ENCODE measurements at regions not wholly inside any gene's neighbourhood (a gene's known extent, or its start where the extent isn't known, plus 50 kb on each side); places are given as distances from the start of the nearest gene placed in this dataset.
"Not testable (repeated sequence)": the region's sequence is repeated elsewhere in the genome, so short reads cannot be mapped to it uniquely, and the experiment has no call there.

DNA sequence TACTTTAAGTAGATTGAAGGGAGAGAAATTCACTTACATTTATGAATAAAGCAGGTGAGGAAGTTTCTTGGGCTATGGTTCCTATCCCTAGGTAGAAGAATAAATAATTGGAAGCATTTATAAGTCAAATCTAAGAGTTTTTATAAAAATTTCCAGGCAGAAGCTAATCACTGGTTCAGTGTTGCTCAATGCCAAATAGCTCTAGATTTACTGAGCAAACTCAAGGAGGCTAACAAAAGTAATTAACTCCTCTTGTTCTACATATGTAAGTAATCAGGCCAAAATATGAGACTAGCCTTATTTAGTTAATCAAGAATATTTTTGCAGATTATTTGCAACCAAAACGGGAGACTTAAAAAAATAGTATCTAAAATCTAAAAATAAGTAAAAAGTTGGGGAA, 472.3 kb downstream of the PLK2 start:
- H3K27me3 Mint-ChIP-seq = no peaks in the 10 kb centered on the region
- H3K4me3 Mint-ChIP-seq (ENCODE audit: low read depth) = no peak overlapping the region
- no peaks in the 10 kb centered on the region for H3K36me3 Mint-ChIP-seq (ENCODE audit: insufficient read depth)
- H3K9me3 Mint-ChIP-seq (ENCODE audit: low read depth) = no peaks in the 10 kb centered on the region
- H3K27ac Mint-ChIP-seq = no peak overlapping the region
- TF ChIP-seq, protein P1, sequence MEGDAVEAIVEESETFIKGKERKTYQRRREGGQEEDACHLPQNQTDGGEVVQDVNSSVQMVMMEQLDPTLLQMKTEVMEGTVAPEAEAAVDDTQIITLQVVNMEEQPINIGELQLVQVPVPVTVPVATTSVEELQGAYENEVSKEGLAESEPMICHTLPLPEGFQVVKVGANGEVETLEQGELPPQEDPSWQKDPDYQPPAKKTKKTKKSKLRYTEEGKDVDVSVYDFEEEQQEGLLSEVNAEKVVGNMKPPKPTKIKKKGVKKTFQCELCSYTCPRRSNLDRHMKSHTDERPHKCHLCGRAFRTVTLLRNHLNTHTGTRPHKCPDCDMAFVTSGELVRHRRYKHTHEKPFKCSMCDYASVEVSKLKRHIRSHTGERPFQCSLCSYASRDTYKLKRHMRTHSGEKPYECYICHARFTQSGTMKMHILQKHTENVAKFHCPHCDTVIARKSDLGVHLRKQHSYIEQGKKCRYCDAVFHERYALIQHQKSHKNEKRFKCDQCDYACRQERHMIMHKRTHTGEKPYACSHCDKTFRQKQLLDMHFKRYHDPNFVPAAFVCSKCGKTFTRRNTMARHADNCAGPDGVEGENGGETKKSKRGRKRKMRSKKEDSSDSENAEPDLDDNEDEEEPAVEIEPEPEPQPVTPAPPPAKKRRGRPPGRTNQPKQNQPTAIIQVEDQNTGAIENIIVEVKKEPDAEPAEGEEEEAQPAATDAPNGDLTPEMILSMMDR (IDR thresholded peaks at IDR 0.05; ENCODE audit: unreplicated experiment) = no peak
- no peak for DNase-seq (ENCODE audit: low spot score, unreplicated experiment)
- peaks cover 11% of the 10 kb centered on the region for H3K4me1 Mint-ChIP-seq (ENCODE audit: low read depth)

DNA sequence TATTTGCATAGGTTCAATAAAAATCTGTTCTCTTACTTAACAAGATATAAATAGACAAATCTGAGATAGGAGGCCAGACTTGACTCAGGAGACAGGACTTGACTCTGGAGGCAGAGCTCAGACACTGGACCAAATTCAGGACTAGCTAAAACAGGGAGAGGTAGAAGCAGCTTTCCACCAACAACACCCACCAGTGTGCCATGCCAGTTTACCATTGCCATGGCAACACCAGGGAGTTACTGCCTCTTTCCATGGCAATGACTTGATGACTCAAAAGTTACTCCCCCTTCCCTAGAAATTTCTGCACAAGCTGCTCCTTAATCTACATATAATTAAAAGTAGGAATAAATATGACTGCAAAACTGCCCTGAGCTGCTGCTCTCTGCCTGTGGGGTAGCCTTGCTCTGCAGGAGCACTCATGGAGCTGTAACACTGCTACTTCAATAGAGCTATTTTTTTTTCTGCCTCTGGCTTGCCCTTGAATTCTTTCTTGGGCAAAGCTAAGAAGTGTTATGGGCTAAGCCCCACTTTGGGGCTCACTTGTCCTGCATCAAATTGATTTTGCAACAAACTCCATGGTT, 473.0 kb downstream of the PLK2 start:
- no peak overlapping the region for H3K27ac Mint-ChIP-seq
- no peaks in the 10 kb centered on the region for H3K27me3 Mint-ChIP-seq
- peaks cover 11% of the 10 kb centered on the region for H3K4me1 Mint-ChIP-seq (ENCODE audit: low read depth)
- TF ChIP-seq, protein P1 (IDR thresholded peaks at IDR 0.05; ENCODE audit: unreplicated experiment) = no peak
- no peaks in the 10 kb centered on the region for H3K36me3 Mint-ChIP-seq (ENCODE audit: insufficient read depth)
- H3K4me3 Mint-ChIP-seq (ENCODE audit: low read depth) = no peak overlapping the region
- H3K9me3 Mint-ChIP-seq (ENCODE audit: low read depth) = no peaks in the 10 kb centered on the region
- DNase-seq (ENCODE audit: low spot score, unreplicated experiment) = no peak

DNA sequence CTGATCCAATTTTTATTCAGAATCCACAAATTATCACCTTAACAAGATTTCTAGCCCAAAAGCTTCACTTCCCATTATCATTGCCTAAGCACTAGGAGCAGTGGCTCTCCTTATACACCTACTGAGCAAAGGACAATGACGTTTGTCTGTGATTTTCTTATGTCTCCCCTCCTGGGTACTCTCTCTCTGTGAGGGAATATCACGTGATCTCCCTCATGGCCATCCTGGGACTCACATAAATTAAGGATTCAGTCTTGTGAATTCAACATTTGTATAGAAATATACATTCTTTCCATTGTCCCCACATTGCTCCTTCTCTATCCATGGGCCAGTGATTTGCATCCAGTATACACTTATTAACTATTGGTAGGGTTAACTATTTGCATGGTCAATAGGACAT, 476.5 kb downstream of the PLK2 start:
- Mint-ChIP-seq H3K27me3 (no peaks in the 10 kb centered on the region), H3K36me3 (ENCODE audit: insufficient read depth) (no peaks in the 10 kb centered on the region), H3K9me3 (ENCODE audit: low read depth) (no peaks in the 10 kb centered on the region), H3K4me1 (ENCODE audit: low read depth) (peaks cover 3% of the 10 kb centered on the region), H3K27ac (no peak overlapping the region), H3K4me3 (ENCODE audit: low read depth) (no peak overlapping the region)
- TF ChIP-seq, protein P1 (IDR thresholded peaks at IDR 0.05; ENCODE audit: unreplicated experiment) = no peak
- DNase-seq (ENCODE audit: low spot score, unreplicated experiment) = no peak

DNA sequence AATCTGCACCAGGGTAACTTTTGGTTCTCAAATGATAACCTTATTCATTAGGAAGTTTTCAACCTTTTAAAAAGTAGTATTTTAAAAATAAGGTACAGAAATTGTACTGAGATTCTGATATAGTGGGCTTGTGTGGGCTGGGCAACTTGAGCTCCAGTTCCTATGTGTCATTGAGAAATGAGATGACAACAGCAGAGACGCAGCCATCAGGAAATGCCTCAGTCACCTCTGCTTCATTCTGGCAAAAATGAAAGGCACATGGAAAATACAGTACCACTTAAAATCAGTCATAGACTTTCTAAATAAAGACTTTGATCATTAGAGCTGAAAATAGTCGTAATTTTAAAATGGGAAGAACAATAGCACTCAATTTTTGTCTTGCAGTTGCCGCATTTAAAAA, 480.2 kb downstream of the PLK2 start:
- no peak overlapping the region for H3K27ac Mint-ChIP-seq
- DNase-seq (ENCODE audit: low spot score, unreplicated experiment) = no peak
- no peaks in the 10 kb centered on the region for H3K4me1 Mint-ChIP-seq (ENCODE audit: low read depth)
- H3K27me3 Mint-ChIP-seq = no peaks in the 10 kb centered on the region
- no peak overlapping the region for H3K4me3 Mint-ChIP-seq (ENCODE audit: low read depth)
- TF ChIP-seq, protein P1 (IDR thresholded peaks at IDR 0.05; ENCODE audit: unreplicated experiment) = no peak
- H3K36me3 Mint-ChIP-seq (ENCODE audit: insufficient read depth) = no peaks in the 10 kb centered on the region
- no peaks in the 10 kb centered on the region for H3K9me3 Mint-ChIP-seq (ENCODE audit: low read depth)

DNA sequence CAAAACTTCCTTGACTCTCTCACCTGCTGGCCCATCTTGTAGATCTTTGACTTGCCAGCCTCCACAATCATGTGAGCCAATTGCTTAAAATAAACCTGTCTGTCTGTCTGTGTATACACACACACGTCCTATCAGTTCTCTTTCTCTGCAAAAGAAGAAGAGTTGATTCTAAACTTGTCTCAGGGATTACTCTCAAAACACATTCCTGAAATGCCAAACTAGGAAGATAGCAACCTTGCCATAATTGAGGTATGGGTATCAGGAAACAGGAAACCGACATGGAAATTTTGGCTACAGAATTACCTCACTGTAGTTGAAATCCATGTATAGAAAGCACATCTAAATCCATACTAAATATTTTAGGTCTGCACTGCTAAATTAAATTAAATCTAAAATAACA, 483.4 kb downstream of the PLK2 start:
- H3K27ac Mint-ChIP-seq = no peak overlapping the region
- no peaks in the 10 kb centered on the region for H3K36me3 Mint-ChIP-seq (ENCODE audit: insufficient read depth)
- TF ChIP-seq, protein P1 (IDR thresholded peaks at IDR 0.05; ENCODE audit: unreplicated experiment) = no peak
- no peaks in the 10 kb centered on the region for H3K27me3 Mint-ChIP-seq
- H3K4me1 Mint-ChIP-seq (ENCODE audit: low read depth) = no peaks in the 10 kb centered on the region
- no peak overlapping the region for H3K4me3 Mint-ChIP-seq (ENCODE audit: low read depth)
- peaks cover 1% of the 10 kb centered on the region for H3K9me3 Mint-ChIP-seq (ENCODE audit: low read depth)
- DNase-seq (ENCODE audit: low spot score, unreplicated experiment) = no peak

DNA sequence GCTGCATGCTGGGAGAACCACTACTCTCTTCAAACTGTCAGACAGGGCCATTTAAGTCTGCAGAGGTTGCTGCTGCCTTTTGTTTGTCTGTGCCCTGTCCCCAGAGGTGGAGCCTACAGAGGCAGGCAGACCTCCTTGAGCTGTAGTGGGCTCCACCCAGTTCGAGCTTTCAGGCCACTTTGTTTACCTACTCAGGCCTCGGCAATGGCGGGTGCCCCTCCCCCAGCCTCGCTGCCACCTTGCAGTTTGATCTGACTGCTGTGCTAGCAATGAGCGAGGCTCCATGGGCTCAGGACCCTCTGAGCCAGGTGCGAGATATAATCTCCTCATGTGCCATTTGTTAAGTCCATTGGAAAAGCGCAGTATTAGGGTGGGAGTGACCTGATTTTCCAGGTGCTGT, 487.8 kb downstream of the PLK2 start:
- H3K36me3 Mint-ChIP-seq (ENCODE audit: insufficient read depth); H3K27me3 Mint-ChIP-seq; H3K27ac Mint-ChIP-seq; H3K4me3 Mint-ChIP-seq (ENCODE audit: low read depth); H3K4me1 Mint-ChIP-seq (ENCODE audit: low read depth); DNase-seq (ENCODE audit: low spot score, unreplicated experiment): not testable (repeated sequence)
- peaks cover 17% of the 10 kb centered on the region for H3K9me3 Mint-ChIP-seq (ENCODE audit: low read depth)
